HG02623 (cell line): ENCODE measurements at regions not wholly inside any gene's neighbourhood (a gene's known extent, or its start where the extent isn't known, plus 50 kb on each side); places are given as distances from the start of the nearest gene placed in this dataset.

Experiments
- ATAC-seq: cut with Tn5 transposase; IDR thresholded peaks from one replicate; pipeline ENCODE4 v1.9.1; 2021; ENCODE audit warnings: moderate library complexity; ENCODE audit not compliant: unreplicated experiment

GRCh38 chr9:12613071-12613470 lies 80.1 kb upstream of the TYRP1 start:
- ATAC-seq, result no peak

DNA sequence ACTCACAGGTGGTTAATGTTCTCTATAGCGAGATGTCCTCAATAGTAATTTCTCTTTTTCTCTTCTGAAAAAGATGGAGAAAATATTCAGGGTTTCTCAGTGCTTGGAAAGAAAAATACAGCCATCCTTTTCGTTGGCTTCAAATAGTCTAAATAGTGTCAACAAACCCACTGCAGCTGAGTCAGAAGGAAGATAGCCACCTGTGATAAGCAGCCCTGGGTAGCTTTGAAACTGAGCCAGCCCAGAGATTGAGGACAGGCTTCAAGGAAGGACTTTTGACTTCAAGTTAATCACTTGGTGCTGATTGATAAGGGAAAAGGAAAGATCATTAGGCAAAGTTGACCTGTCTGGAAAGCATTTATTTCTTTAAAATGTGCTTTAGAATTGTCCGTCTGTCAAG lies 78.7 kb upstream of the TYRP1 start:
- ATAC-seq, result no peak

- ATAC-seq, result no peak
Observed at GRCh38 chr9:12618956-12619355, 74.2 kb upstream of the TYRP1 start.

GRCh38 chr9:12625844-12626243 lies 67.3 kb upstream of the TYRP1 start:
- ATAC-seq, result no peak

DNA sequence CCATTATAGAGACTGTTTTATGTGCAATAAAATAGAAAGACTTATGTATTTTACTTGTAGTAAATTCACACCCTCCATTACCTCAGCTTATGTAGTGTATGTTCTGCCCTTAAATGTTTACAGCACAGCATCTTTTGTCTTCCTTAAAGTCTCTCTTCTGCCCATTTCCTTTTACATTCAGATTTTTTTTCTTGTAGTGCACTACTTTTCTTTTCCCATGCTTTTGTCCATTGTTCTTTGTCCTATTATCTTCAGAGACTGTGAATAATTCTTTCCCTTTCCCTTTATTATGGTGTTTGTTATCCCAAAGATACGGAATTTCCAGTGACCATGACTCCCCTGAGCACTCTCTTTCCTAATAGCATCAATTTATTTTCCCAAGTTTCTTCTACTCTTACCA lies 66.1 kb upstream of the TYRP1 start:
- no peak for ATAC-seq

DNA sequence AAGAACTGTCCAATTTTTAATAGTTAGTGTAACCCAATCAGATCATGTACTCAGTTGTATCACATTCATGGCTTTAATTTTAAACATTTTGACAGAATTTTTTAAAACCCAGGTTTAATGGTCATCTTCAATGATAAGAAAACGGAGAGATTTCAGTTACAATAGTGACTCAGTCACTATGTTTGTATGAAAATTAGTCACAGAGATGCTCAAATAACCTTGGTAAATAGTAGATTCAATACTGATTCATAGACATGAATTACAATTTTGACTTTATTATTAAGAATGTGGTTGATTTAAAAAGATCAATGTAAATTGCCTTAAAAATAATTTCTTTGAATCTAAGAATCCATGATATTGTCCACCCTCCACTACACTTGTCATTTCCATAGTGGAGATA lies 64.6 kb upstream of the TYRP1 start:
- no peak for ATAC-seq

DNA sequence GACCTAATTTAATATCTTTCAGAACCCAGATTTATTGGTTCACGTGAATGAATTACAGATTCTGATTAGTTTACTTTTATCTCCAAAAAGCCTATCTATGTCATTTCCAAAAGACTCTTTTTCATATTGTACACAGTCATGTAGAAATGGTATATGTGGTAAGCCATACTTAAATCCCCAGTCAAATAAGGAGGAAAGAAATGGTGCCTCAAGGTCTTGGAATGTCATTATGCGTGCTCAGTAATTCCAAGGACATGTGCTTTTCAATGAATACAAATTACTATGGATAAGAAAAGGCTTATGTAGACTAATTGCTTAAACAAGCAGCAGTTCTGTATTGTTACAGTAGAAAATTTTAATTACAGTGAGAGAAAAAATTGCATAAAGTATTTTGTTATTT lies 64.1 kb upstream of the TYRP1 start:
- no peak for ATAC-seq

- ATAC-seq, result no peak
Observed at GRCh38 chr9:12631866-12632265, 61.3 kb upstream of the TYRP1 start.

GRCh38 chr9:12633016-12633765 lies 60.0 kb upstream of the TYRP1 start:
- no peak for ATAC-seq

- ATAC-seq, result no peak
Observed at GRCh38 chr9:12640016-12640587, 53.1 kb upstream of the TYRP1 start.

DNA sequence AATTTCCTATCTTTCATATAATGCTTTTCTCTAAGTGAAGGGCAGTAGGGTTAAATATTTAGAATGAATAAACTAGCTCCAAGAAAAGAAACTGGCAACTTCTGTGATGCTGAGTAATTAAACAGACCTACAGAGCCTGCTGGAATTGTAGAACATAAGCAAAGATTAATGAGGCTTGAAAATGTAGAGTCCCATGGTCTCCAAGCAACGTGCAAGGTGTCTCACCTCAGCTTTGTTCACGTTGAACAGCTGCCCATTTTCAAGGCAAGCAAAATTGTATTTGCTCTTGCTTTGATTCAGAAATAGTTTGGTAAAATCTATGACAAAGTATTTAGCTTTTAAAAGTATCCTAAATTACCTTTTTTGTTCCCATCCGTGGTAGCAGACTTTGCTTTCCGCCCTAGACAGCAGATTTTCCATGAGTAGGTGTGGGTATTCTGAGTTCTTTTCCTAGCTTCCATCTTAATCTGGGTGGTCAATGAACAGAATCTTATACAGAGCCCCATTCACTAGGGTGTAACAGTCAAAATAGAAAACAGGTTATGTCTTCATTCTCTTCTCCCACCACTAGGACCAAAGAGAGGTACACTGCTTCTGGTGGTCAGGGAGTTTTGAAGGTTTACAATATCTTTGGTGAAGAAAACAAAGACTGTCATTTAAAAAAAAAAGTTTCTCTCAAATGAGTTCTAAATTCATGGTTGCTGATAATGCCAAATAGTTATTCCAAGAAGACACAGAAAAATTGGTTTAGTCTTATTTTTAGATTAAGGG lies 52.1 kb upstream of the TYRP1 start:
- no peak for ATAC-seq
